GM12878 (cell line): ENCODE measurements at regions not wholly inside any gene's neighbourhood (a gene's known extent, or its start where the extent isn't known, plus 50 kb on each side); places are given as distances from the start of the nearest gene placed in this dataset.

Experiments used
- ATAC-seq: fragments of 200-7000 bp; cut with Tn5 transposase; 3 replicates; pipeline ENCODE4 v1.9.1; 2020; ENCODE audit warnings: mild to moderate bottlenecking, moderate library complexity
- BruUV-seq: library from RNA; stranded (reverse); fragments of 400-500 nt; replicated peaks from 2 replicates; lab custom pipeline; 2021; lab: Mats Ljungman, UMichigan
- CTCF ChIA-PET: fragments of 300-600 bp; sonication (Branson Sonifier 250); formaldehyde crosslinking; extraction: SDS; loops from one replicate; lab custom pipeline; 2021; ENCODE audit warnings: inconsistent platforms; lab: Yijun Ruan, JAX
- POLR2A ChIA-PET: fragments of 350-600 bp; formaldehyde crosslinking; extraction: SDS; loops from one replicate; lab custom pipeline; 2021; ENCODE audit warnings: inconsistent platforms; lab: Charles Lee
- RAD21 ChIA-PET: fragments of 300-600 bp; sonication (Branson Sonifier 250); formaldehyde crosslinking; loops from one replicate; lab custom pipeline; 2023; ENCODE audit warnings: antibody characterized with exemption; ENCODE audit not compliant: unreplicated experiment; lab: Charles Lee
- SMC1A ChIA-PET: fragments of 300-600 bp; sonication (Branson Sonifier 250); formaldehyde crosslinking; loops from one replicate; lab custom pipeline; 2023; ENCODE audit not compliant: unreplicated experiment, uncharacterized antibody; lab: Charles Lee
- DNase-seq: peaks from one replicate; pipeline ENCODE4 v3.0.0-alpha.2; 2011; ENCODE audit warnings: low read depth, low spot score
- FAIRE-seq: peaks from 3 replicates; lab custom pipeline; 2011; peaks lifted over from hg19 to GRCh38; lab: Jason Lieb, UNC
- H2AFZ ChIP-seq: 2 replicates; pipeline ENCODE4 v1.6.0; 2011; ENCODE audit warnings: low read depth, low read length, control low read depth; ENCODE audit not compliant: control insufficient read depth
- H3K27ac ChIP-seq: 2 replicates; pipeline ENCODE4 v1.5.1; 2011; ENCODE audit warnings: control low read depth; ENCODE audit not compliant: control insufficient read depth, insufficient read depth
- H3K27me3 ChIP-seq, 2 experiments: replicated peaks in 1 of 2; 2 replicates each; pipeline versions ENCODE4 v1.6.0 to v1.6.1; 2011; ENCODE audit warnings: low read length in 1 of 2; ENCODE audit not compliant: control insufficient read depth in 2 of 2, insufficient read depth in 2 of 2
- H3K36me3 ChIP-seq, 2 experiments: 2 replicates each; pipeline ENCODE4 v1.5.1; 2011; ENCODE audit warnings: low read length in 1 of 2; ENCODE audit not compliant: control insufficient read depth in 2 of 2, insufficient read depth in 2 of 2
- H3K4me1 ChIP-seq: 2 replicates; pipeline ENCODE4 v1.6.1; 2011; ENCODE audit warnings: mild to moderate bottlenecking, low read length, moderate library complexity, mixed read lengths; ENCODE audit not compliant: control insufficient read depth, insufficient read depth
- H3K4me2 ChIP-seq: 2 replicates; pipeline ENCODE4 v1.6.0; 2011; ENCODE audit warnings: control low read depth; ENCODE audit not compliant: control insufficient read depth, insufficient read depth
- H3K4me3 ChIP-seq: fragments of 200-600 bp; sonication (generic); 2 replicates; pipeline ENCODE4 v1.5.1; 2016
- H3K79me2 ChIP-seq: 2 replicates; pipeline ENCODE4 v1.6.0; 2011; ENCODE audit warnings: low read length; ENCODE audit not compliant: control insufficient read depth, insufficient read depth
- H3K9ac ChIP-seq: 2 replicates; pipeline ENCODE4 v1.8.0; 2011; ENCODE audit warnings: low read length, control low read depth, mixed read lengths; ENCODE audit not compliant: control insufficient read depth, insufficient read depth
- H3K9me3 ChIP-seq: replicated peaks from 3 replicates; pipeline ENCODE4 v1.5.1; 2011; ENCODE audit warnings: mild to moderate bottlenecking, low read length; ENCODE audit not compliant: control insufficient read depth, insufficient read depth
- H4K20me1 ChIP-seq: 2 replicates; pipeline ENCODE4 v1.6.0; 2011; ENCODE audit not compliant: control insufficient read depth, insufficient read depth
- BRCA1 ChIP-seq: IDR thresholded peaks from 2 replicates; pipeline ENCODE4 v1.6.1; 2011; ENCODE audit warnings: low read depth, low read length, improper control_type of control experiment
- CBX5 ChIP-seq: sonication (generic); IDR thresholded peaks from 2 replicates; pipeline ENCODE4 v1.6.1; 2016; ENCODE audit warnings: low read depth, moderate library complexity, mild to moderate bottlenecking, inconsistent platforms
- EZH2 ChIP-seq: IDR thresholded peaks from 2 replicates; pipeline ENCODE4 v1.6.1; 2012; ENCODE audit warnings: low read depth, mild to moderate bottlenecking, control low read depth, inconsistent platforms, low read length, borderline replicate concordance; ENCODE audit not compliant: control insufficient read depth
- FOXM1 ChIP-seq: IDR thresholded peaks from 2 replicates; pipeline ENCODE4 v1.6.1; 2012; ENCODE audit warnings: low read depth, mild to moderate bottlenecking, inconsistent platforms, low read length, moderate library complexity
- GABPA ChIP-seq: IDR thresholded peaks from 2 replicates; pipeline ENCODE4 v1.6.1; 2014; ENCODE audit warnings: antibody characterized with exemption, low read depth, mild to moderate bottlenecking, inconsistent platforms
- HDAC2 ChIP-seq: fragments of 200-600 bp; sonication (generic); IDR thresholded peaks from 2 replicates; pipeline ENCODE4 v1.6.1; 2017
- KDM1A ChIP-seq: fragments of 200-600 bp; sonication (generic); IDR thresholded peaks from 2 replicates; pipeline ENCODE4 v1.6.1; 2016; ENCODE audit warnings: borderline replicate concordance
- MTA3 ChIP-seq: IDR thresholded peaks from 2 replicates; pipeline ENCODE4 v1.6.1; 2012; ENCODE audit warnings: low read length, inconsistent platforms, borderline replicate concordance
- NFXL1 ChIP-seq: fragments of 450-650 bp; IDR thresholded peaks from 2 replicates; pipeline ENCODE4 v1.6.1; 2017; ENCODE audit warnings: antibody characterized with exemption, mild to moderate bottlenecking, borderline replicate concordance
- NFYA ChIP-seq: IDR thresholded peaks from 2 replicates; pipeline ENCODE4 v1.6.1; 2011; ENCODE audit warnings: low read depth, mild to moderate bottlenecking, low read length, improper control_type of control experiment, borderline replicate concordance
- PAX5 ChIP-seq: IDR thresholded peaks from 2 replicates; pipeline ENCODE4 v1.6.1; 2011; ENCODE audit warnings: low read depth, low read length, borderline replicate concordance
- PBX3 ChIP-seq: IDR thresholded peaks from 2 replicates; pipeline ENCODE4 v1.6.1; 2011; ENCODE audit warnings: mild to moderate bottlenecking, low read depth, low read length, moderate library complexity; ENCODE audit not compliant: insufficient replicate concordance
- PKNOX1 ChIP-seq: fragments of 450-650 bp; IDR thresholded peaks from 2 replicates; pipeline ENCODE4 v1.6.1; 2016; ENCODE audit warnings: mild to moderate bottlenecking
- RUNX3 ChIP-seq: IDR thresholded peaks from 2 replicates; pipeline ENCODE4 v1.6.1; 2012; ENCODE audit warnings: low read length, inconsistent platforms
- SUZ12 ChIP-seq: fragments of 200-600 bp; sonication (generic); IDR thresholded peaks from one replicate; pipeline ENCODE4 v1.6.1; 2018; ENCODE audit warnings: antibody characterized with exemption, mild to moderate bottlenecking; ENCODE audit not compliant: unreplicated experiment
- TBL1XR1 ChIP-seq: IDR thresholded peaks from 2 replicates; pipeline ENCODE4 v1.6.1; 2012; ENCODE audit warnings: low read depth, low read length, improper control_type of control experiment
- USF2 ChIP-seq: IDR thresholded peaks from 2 replicates; pipeline ENCODE4 v1.6.1; 2011; ENCODE audit warnings: low read depth, low read length, improper control_type of control experiment, borderline replicate concordance
- ZBTB40 ChIP-seq: fragments of 450-650 bp; IDR thresholded peaks from 2 replicates; pipeline ENCODE4 v1.6.1; 2016; ENCODE audit warnings: mild to moderate bottlenecking, moderate library complexity, borderline replicate concordance
- ZZZ3 ChIP-seq: IDR thresholded peaks from 2 replicates; pipeline ENCODE4 v1.6.1; 2011; ENCODE audit warnings: low read depth; ENCODE audit not compliant: control insufficient read depth, insufficient read length
- WGBS: methylation state at CpG from one replicate; pipeline ENCODE4 v1.1.6; 2016; ENCODE audit warnings: low lambda C conversion rate; ENCODE audit not compliant: insufficient replicate concordance, insufficient coverage; ENCODE audit errors: missing lambda C conversion rate; 5-methylcytosine and 5-hydroxymethylcytosine counted together
- in situ Hi-C: fragments of 300-500 bp; cut with MboI; formaldehyde crosslinking; loops from 9 replicates; pipeline ENCODE4 v1.14.3; 2018; ENCODE audit warnings: mixed read lengths
- intact Hi-C: fragments of 100-400 bp; cut with micrococcal nuclease; formaldehyde crosslinking; loops from one replicate; pipeline ENCODE4 v1.14.2; 2022; ENCODE audit not compliant: unreplicated experiment

GRCh38 chr10:78377356-78377755 lies 343.7 kb downstream of the RPS24 start:
- 0% methylated on average over 1 of the region's 1 CpG for WGBS
- intact Hi-C loops (no loop called here), in situ Hi-C loops (no loop called here)
- Histone ChIP-seq H3K4me1 (no peaks in the 10 kb centered on the region), H3K9ac (no peak overlapping the region), H3K27me3 (no peaks in the 10 kb centered on the region), H2AFZ (no peak overlapping the region), H3K36me3 (no peaks in the 10 kb centered on the region), H3K4me3 (no peak overlapping the region), H3K9me3 (no peaks in the 10 kb centered on the region), H3K4me2 (no peak overlapping the region), H4K20me1 (no peaks in the 10 kb centered on the region), H3K79me2 (no peaks in the 10 kb centered on the region), H3K27ac (no peak overlapping the region)
- ATAC-seq, result no peak
- no peak for TF ChIP-seq RUNX3
- no peak for TF ChIP-seq MTA3
- TF ChIP-seq EZH2, result no peak
- no peak for TF ChIP-seq CBX5
- TF ChIP-seq FOXM1, result no peak
- no peak for TF ChIP-seq BRCA1
- TF ChIP-seq NFXL1, result no peak
- TF ChIP-seq PAX5, result no peak
- TF ChIP-seq PKNOX1, result no peak
- no peak for TF ChIP-seq USF2
- no peak for TF ChIP-seq ZZZ3
- no peak for TF ChIP-seq SUZ12
- no peak for TF ChIP-seq PBX3
- TF ChIP-seq TBL1XR1, result no peak
- no peak for TF ChIP-seq ZBTB40
- no peak for TF ChIP-seq HDAC2
- TF ChIP-seq NFYA, result no peak
- TF ChIP-seq KDM1A, result no peak
- TF ChIP-seq GABPA, result no peak
- no peak for FAIRE-seq
- no peak for DNase-seq
- ChIA-PET SMC1A (no interaction called here), RAD21 (no interaction called here), CTCF (interaction anchor here (0.6 kb wide), 1 partner anchor 17 kb away, joined by 3 read pairs; no protein-coding TSS in a partner anchor), POLR2A (no interaction called here)
- no TSS peak for BruUV-seq
